Glutamatergic neuron (in vitro differentiated cells): ENCODE measurements at regions not wholly inside any gene's neighbourhood (a gene's known extent, or its start where the extent isn't known, plus 50 kb on each side); places are given as distances from the start of the nearest gene placed in this dataset.
A peak's percentile ranks its signal among the peaks of the same experiment; 100 is the strongest.

Source experiments
- DNase-seq: peaks from one replicate; pipeline ENCODE4 v3.0.0; 2022
- H3K27ac Mint-ChIP-seq: one replicate; pipeline ENCODE4 v1.8.0; 2020; ENCODE audit warnings: mild to moderate bottlenecking, mixed read lengths, inconsistent platforms; ENCODE audit not compliant: unreplicated experiment
- H3K27me3 Mint-ChIP-seq: one replicate; pipeline ENCODE4 v1.8.0; 2020; ENCODE audit warnings: mild to moderate bottlenecking, moderate library complexity, mixed read lengths, inconsistent platforms; ENCODE audit not compliant: unreplicated experiment
- H3K36me3 Mint-ChIP-seq: one replicate; pipeline ENCODE4 v1.8.0; 2020; ENCODE audit warnings: mild to moderate bottlenecking, mixed read lengths, inconsistent platforms; ENCODE audit not compliant: unreplicated experiment
- H3K4me1 Mint-ChIP-seq: one replicate; pipeline ENCODE4 v1.8.0; 2020; ENCODE audit warnings: mild to moderate bottlenecking, low read depth, mixed read lengths, inconsistent platforms; ENCODE audit not compliant: unreplicated experiment
- H3K4me3 Mint-ChIP-seq: one replicate; pipeline ENCODE4 v1.8.0; 2020; ENCODE audit warnings: mild to moderate bottlenecking, mixed read lengths, inconsistent platforms; ENCODE audit not compliant: unreplicated experiment
- H3K9me3 Mint-ChIP-seq: one replicate; pipeline ENCODE4 v1.8.0; 2020; ENCODE audit warnings: mild to moderate bottlenecking, moderate library complexity, mixed read lengths, inconsistent platforms; ENCODE audit not compliant: unreplicated experiment
- CTCF ChIP-seq: fragments of 200-600 bp; sonication (generic); IDR thresholded peaks from one replicate; pipeline ENCODE4 v1.5.0; 2021; ENCODE audit not compliant: partially characterized antibody, unreplicated experiment

- H3K4me1 Mint-ChIP-seq = peaks cover 4% of the 10 kb centered on the region
- H3K27me3 Mint-ChIP-seq = peaks cover 7% of the 10 kb centered on the region
- no peaks in the 10 kb centered on the region for H3K36me3 Mint-ChIP-seq
- peak; percentile 3 for DNase-seq
- no peak overlapping the region for H3K27ac Mint-ChIP-seq
- peaks cover 5% of the 10 kb centered on the region for H3K9me3 Mint-ChIP-seq
- no peak overlapping the region for H3K4me3 Mint-ChIP-seq
- no peak for TF ChIP-seq CTCF
Observed at GRCh38 chr17:77313831-77314230, 173.1 kb downstream of the SEC14L1 start.

DNA sequence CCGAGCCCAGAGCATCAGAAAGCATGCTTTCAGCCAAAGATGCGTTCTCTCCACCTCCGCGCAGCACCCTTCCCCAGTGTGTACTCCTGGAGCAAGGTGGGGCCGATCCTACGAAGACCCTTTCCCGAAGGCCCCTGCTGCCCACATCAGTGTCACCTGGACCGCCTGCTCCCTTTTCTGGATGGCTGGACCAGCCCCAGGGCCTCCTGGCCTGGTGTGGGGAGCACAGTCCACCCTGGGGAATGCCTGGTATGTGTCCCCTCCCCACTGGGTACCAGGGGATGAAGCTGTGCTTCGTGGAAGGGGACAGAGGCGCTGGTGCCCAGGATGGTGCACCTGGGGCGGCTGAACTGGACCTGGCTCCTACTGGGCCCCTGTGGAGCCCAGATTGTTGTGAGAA, 173.8 kb downstream of the SEC14L1 start:
- peaks cover 5% of the 10 kb centered on the region for H3K27me3 Mint-ChIP-seq
- no peak overlapping the region for H3K4me3 Mint-ChIP-seq
- peaks cover 3% of the 10 kb centered on the region for H3K4me1 Mint-ChIP-seq
- no peak for TF ChIP-seq CTCF
- H3K27ac Mint-ChIP-seq = no peak overlapping the region
- H3K36me3 Mint-ChIP-seq = no peaks in the 10 kb centered on the region
- DNase-seq = peak; percentile 2
- H3K9me3 Mint-ChIP-seq = peaks cover 5% of the 10 kb centered on the region

GRCh38 chr17:77315010-77315409, 174.2 kb downstream of the SEC14L1 start:
- peaks cover 5% of the 10 kb centered on the region for H3K9me3 Mint-ChIP-seq
- H3K4me3 Mint-ChIP-seq = no peak overlapping the region
- DNase-seq = peak; percentile 4
- H3K4me1 Mint-ChIP-seq = peaks cover 3% of the 10 kb centered on the region
- H3K36me3 Mint-ChIP-seq = no peaks in the 10 kb centered on the region
- peaks cover 5% of the 10 kb centered on the region for H3K27me3 Mint-ChIP-seq
- TF ChIP-seq CTCF = no peak
- H3K27ac Mint-ChIP-seq = no peak overlapping the region

- Mint-ChIP-seq H3K27me3 (peaks cover 3% of the 10 kb centered on the region), H3K27ac (no peak overlapping the region), H3K4me1 (peaks cover 3% of the 10 kb centered on the region), H3K9me3 (peaks cover 3% of the 10 kb centered on the region), H3K36me3 (no peaks in the 10 kb centered on the region), H3K4me3 (no peak overlapping the region)
- no peak for TF ChIP-seq CTCF
- peak; percentile 13 for DNase-seq
Observed at GRCh38 chr17:77315551-77316190, 174.9 kb downstream of the SEC14L1 start.

GRCh38 chr17:77316191-77316641, 175.4 kb downstream of the SEC14L1 start:
- peak; percentile 17 for DNase-seq
- Mint-ChIP-seq H3K9me3 (no peaks in the 10 kb centered on the region), H3K36me3 (no peaks in the 10 kb centered on the region), H3K27me3 (no peaks in the 10 kb centered on the region), H3K4me3 (no peak overlapping the region), H3K27ac (no peak overlapping the region), H3K4me1 (no peaks in the 10 kb centered on the region)
- TF ChIP-seq CTCF = no peak
